Psoas muscle (tissue), 7 donors: ENCODE measurements at regions not wholly inside any gene's neighbourhood (a gene's known extent, or its start where the extent isn't known, plus 50 kb on each side); places are given as distances from the start of the nearest gene placed in this dataset.

Experiments
- ATAC-seq, 4 donors: fragments of 200-7000 bp; cut with Tn5 transposase; one replicate each; pipeline ENCODE4 v1.9.1; 2020; ENCODE audit warnings: moderate library complexity in 3 of 4, mild to moderate bottlenecking in 2 of 4
- DNase-seq, 2 donors: peaks; one replicate each; pipeline ENCODE4 v3.0.0-alpha.2; 2020
- H3K27ac ChIP-seq: fragments of 200-600 bp; one replicate; pipeline ENCODE4 v1.8.0; 2022
- H3K27me3 ChIP-seq, 3 donors: fragments of 200-600 bp in 1 of 3; one replicate each; pipeline versions ENCODE4 v1.6.1 to v1.8.0; 2013 to 2022; ENCODE audit warnings: low read length in 2 of 3, mild to moderate bottlenecking in 2 of 3, moderate library complexity in 1 of 3; ENCODE audit not compliant: insufficient read depth in 3 of 3
- H3K36me3 ChIP-seq, 2 donors: fragments of 200-600 bp in 1 of 2; one replicate each; pipeline versions ENCODE4 v1.6.1 to v1.8.0; 2013 to 2022; ENCODE audit warnings: low read depth in 1 of 2, mild to moderate bottlenecking in 1 of 2, moderate library complexity in 1 of 2; ENCODE audit not compliant: insufficient read depth in 1 of 2
- H3K4me1 ChIP-seq: fragments of 200-600 bp; one replicate; pipeline ENCODE4 v1.8.0; 2022
- H3K4me3 ChIP-seq: fragments of 200-600 bp; one replicate; pipeline ENCODE4 v1.8.0; 2022; ENCODE audit warnings: mild to moderate bottlenecking
- H3K9me3 ChIP-seq: fragments of 200-600 bp; one replicate; pipeline ENCODE4 v1.8.0; 2022
- CTCF ChIP-seq: fragments of 200-600 bp; IDR thresholded peaks from one replicate; pipeline ENCODE4 v1.8.0; 2022; ENCODE audit warnings: antibody characterized with exemption
- WGBS, 3 donors: extraction: QIAGEN DNeasy Blood & Tissue Kit; methylation state at CpG; one replicate each; pipeline versions ENCODE4 v1.1.6 to v1.1.7; 2013; 5-methylcytosine and 5-hydroxymethylcytosine counted together
- intact Hi-C, 2 donors: fragments of 100-400 bp; cut with DNase I; formaldehyde crosslinking; loops; one replicate each; pipeline versions ENCODE4 v1.11.0 to v1.14.2; 2022
- donor health status: healthy with polysubstance abuse.
- donor health status: DM: no; HTN: no; CAD: no; lungs with moderate emphysema.
- donor health status: Bipolar disorder and iron deficiency.
- donor health status: healthy.
- donor health status: DM: yes; HTN: yes; CAD: no.
- donor health status: DM: no; HTN: no; CAD: no.
- donor health status: DM: yes; HTN: yes; CAD: no.

GRCh38 chr5:28823231-28823630 is 1784.8 kb upstream of the CDH9 start:
- H3K9me3 ChIP-seq, result peaks cover 2% of the 10 kb centered on the region
- TF ChIP-seq CTCF, result no peak
- ATAC-seq (no peak), DNase-seq (no peak)
- no peaks in the 10 kb centered on the region for H3K36me3 ChIP-seq
- intact Hi-C loops, result no loop called here
- H3K27ac ChIP-seq, result no peak overlapping the region
- H3K4me1 ChIP-seq, result no peaks in the 10 kb centered on the region
- no peak overlapping the region for H3K4me3 ChIP-seq
- 89 to 94% (median 91%) methylated on average over 1 of the region's 1 CpG for WGBS, 3 donors
- no peaks in the 10 kb centered on the region for H3K27me3 ChIP-seq

GRCh38 chr5:28822071-28822470 is 1783.7 kb upstream of the CDH9 start:
- Histone ChIP-seq H3K36me3 (no peaks in the 10 kb centered on the region), H3K27ac (no peak overlapping the region), H3K4me3 (no peak overlapping the region), H3K27me3 (no peaks in the 10 kb centered on the region), H3K4me1 (no peaks in the 10 kb centered on the region), H3K9me3 (peaks cover 2% of the 10 kb centered on the region)
- 39 to 47% (median 46%) methylated on average over 2 of the region's 2 CpGs for WGBS, 3 donors
- DNase-seq (no peak), ATAC-seq (no peak)
- TF ChIP-seq CTCF, result no peak
- intact Hi-C loops, result no loop called here

- Histone ChIP-seq H3K27me3 (no peaks in the 10 kb centered on the region), H3K4me3 (no peak overlapping the region), H3K27ac (no peak overlapping the region), H3K9me3 (no peaks in the 10 kb centered on the region), H3K4me1 (no peaks in the 10 kb centered on the region), H3K36me3 (no peaks in the 10 kb centered on the region)
- intact Hi-C loops, result no loop called here
- no peak for TF ChIP-seq CTCF
- DNase-seq (no peak), ATAC-seq (no peak)
- 72 to 80% (median 77%) methylated on average over 4 of the region's 4 CpGs for WGBS, 3 donors
These were observed 1772.4 kb upstream of the CDH9 start for GRCh38 chr5:28810751-28811136.

- H3K27ac ChIP-seq, result no peak overlapping the region
- H3K36me3 ChIP-seq, result no peaks in the 10 kb centered on the region
- H3K9me3 ChIP-seq, result no peaks in the 10 kb centered on the region
- intact Hi-C loops, result no loop called here
- no peak overlapping the region for H3K4me3 ChIP-seq
- WGBS, 3 donors, result 91 to 93% (median 92%) methylated on average over 50 to 56 of the region's 56 CpGs
- H3K27me3 ChIP-seq, result no peaks in the 10 kb centered on the region
- peak in 1 of 2 donors; percentile 15 for DNase-seq
- ATAC-seq, result no peak
- no peaks in the 10 kb centered on the region for H3K4me1 ChIP-seq
- no peak for TF ChIP-seq CTCF
These were observed 1771.7 kb upstream of the CDH9 start for GRCh38 chr5:28809811-28810750.
